GM23338 (cell line): ENCODE measurements at regions not wholly inside any gene's neighbourhood (a gene's known extent, or its start where the extent isn't known, plus 50 kb on each side); places are given as distances from the start of the nearest gene placed in this dataset.

Experiments
- ATAC-seq: fragments of 200-7000 bp; cut with Tn5 transposase; 3 replicates; pipeline ENCODE4 v1.9.1; 2020
- DNase-seq: peaks from one replicate; pipeline ENCODE4 v3.0.0-alpha.2; 2015; ENCODE audit warnings: low spot score
- H2AFZ ChIP-seq: fragments of 200-600 bp; sonication (generic); 2 replicates; pipeline ENCODE4 v1.8.0; 2016; ENCODE audit warnings: antibody characterized with exemption, mild to moderate bottlenecking, moderate library complexity
- H3F3A ChIP-seq: fragments of 200-600 bp; sonication (generic); replicated peaks from 2 replicates; pipeline ENCODE4 v1.8.0; 2017; ENCODE audit warnings: antibody characterized with exemption, mixed run types, low read depth
- H3K27ac ChIP-seq: fragments of 200-600 bp; sonication (generic); 2 replicates; pipeline ENCODE4 v1.6.1; 2016; ENCODE audit warnings: low read depth
- H3K27me3 ChIP-seq: fragments of 200-600 bp; sonication (generic); 2 replicates; pipeline ENCODE4 v1.8.0; 2016; ENCODE audit warnings: mild to moderate bottlenecking, mixed run types, moderate library complexity; ENCODE audit not compliant: insufficient read depth
- H3K36me3 ChIP-seq: fragments of 200-600 bp; sonication (generic); 2 replicates; pipeline ENCODE4 v1.8.0; 2016; ENCODE audit warnings: mild to moderate bottlenecking; ENCODE audit not compliant: insufficient read depth
- H3K4me1 ChIP-seq: fragments of 200-600 bp; sonication (generic); 2 replicates; pipeline ENCODE4 v1.8.0; 2016; ENCODE audit warnings: mild to moderate bottlenecking, moderate library complexity; ENCODE audit not compliant: insufficient read depth
- H3K4me2 ChIP-seq: fragments of 200-600 bp; sonication (generic); 2 replicates; pipeline ENCODE4 v1.7.1; 2017; ENCODE audit warnings: mixed run types
- H3K4me3 ChIP-seq: fragments of 200-600 bp; sonication (generic); 2 replicates; pipeline ENCODE4 v1.6.1; 2016; ENCODE audit warnings: mixed run types
- H3K79me2 ChIP-seq: fragments of 200-600 bp; sonication (generic); replicated peaks from 2 replicates; pipeline ENCODE4 v1.8.0; 2017; ENCODE audit warnings: mild to moderate bottlenecking; ENCODE audit not compliant: insufficient read depth
- H3K9me2 ChIP-seq: fragments of 200-600 bp; sonication (generic); 2 replicates; pipeline ENCODE4 v1.8.0; 2017; ENCODE audit not compliant: insufficient read depth
- H4K20me1 ChIP-seq: fragments of 200-600 bp; sonication (generic); replicated peaks from 2 replicates; pipeline ENCODE4 v1.8.0; 2017; ENCODE audit warnings: mild to moderate bottlenecking; ENCODE audit not compliant: insufficient read depth
- H3K27ac Mint-ChIP-seq: 2 replicates; pipeline ENCODE4 v1.8.0; 2020; ENCODE audit warnings: inconsistent platforms, mild to moderate bottlenecking, moderate library complexity, mixed read lengths
- H3K27me3 Mint-ChIP-seq: 3 replicates; pipeline ENCODE4 v1.8.0; 2022; ENCODE audit warnings: low read depth, mild to moderate bottlenecking, moderate library complexity, mixed read lengths, inconsistent platforms; ENCODE audit not compliant: insufficient read depth, poor library complexity
- H3K36me3 Mint-ChIP-seq: 3 replicates; pipeline ENCODE4 v1.8.0; 2021; ENCODE audit warnings: low read depth, mild to moderate bottlenecking, inconsistent platforms, moderate library complexity, mixed read lengths
- H3K4me1 Mint-ChIP-seq: 3 replicates; pipeline ENCODE4 v1.8.0; 2020; ENCODE audit warnings: mild to moderate bottlenecking, inconsistent platforms, mixed read lengths
- H3K4me3 Mint-ChIP-seq: 3 replicates; pipeline ENCODE4 v1.8.0; 2021; ENCODE audit warnings: moderate library complexity, mild to moderate bottlenecking, inconsistent platforms, mixed read lengths
- H3K9me3 Mint-ChIP-seq: 3 replicates; pipeline ENCODE4 v1.8.0; 2020; ENCODE audit warnings: moderate library complexity, mild to moderate bottlenecking, inconsistent platforms, mixed read lengths
- JUNB ChIP-seq: IDR thresholded peaks from one replicate; pipeline ENCODE4 v1.6.1; 2016; ENCODE audit warnings: antibody characterized with exemption; ENCODE audit not compliant: unreplicated experiment
- NANOG ChIP-seq: IDR thresholded peaks from 2 replicates; pipeline ENCODE4 v1.6.1; 2016; ENCODE audit warnings: antibody characterized with exemption, borderline replicate concordance
- STAT1 ChIP-seq: IDR thresholded peaks from one replicate; pipeline ENCODE4 v1.6.1; 2016; ENCODE audit warnings: antibody characterized with exemption; ENCODE audit not compliant: unreplicated experiment
- TF ChIP-seq, protein P1 (sequence below): fragments of 250-450 bp; sonication (Bioruptor Pico); IDR thresholded peaks from 2 replicates; pipeline ENCODE4 v1.5.0; 2020; ENCODE audit warnings: mild to moderate bottlenecking, moderate library complexity
- TF ChIP-seq, protein P2 (sequence below): IDR thresholded peaks from one replicate; pipeline ENCODE4 v1.6.1; 2018; ENCODE audit warnings: antibody characterized with exemption; ENCODE audit not compliant: unreplicated experiment

DNA sequence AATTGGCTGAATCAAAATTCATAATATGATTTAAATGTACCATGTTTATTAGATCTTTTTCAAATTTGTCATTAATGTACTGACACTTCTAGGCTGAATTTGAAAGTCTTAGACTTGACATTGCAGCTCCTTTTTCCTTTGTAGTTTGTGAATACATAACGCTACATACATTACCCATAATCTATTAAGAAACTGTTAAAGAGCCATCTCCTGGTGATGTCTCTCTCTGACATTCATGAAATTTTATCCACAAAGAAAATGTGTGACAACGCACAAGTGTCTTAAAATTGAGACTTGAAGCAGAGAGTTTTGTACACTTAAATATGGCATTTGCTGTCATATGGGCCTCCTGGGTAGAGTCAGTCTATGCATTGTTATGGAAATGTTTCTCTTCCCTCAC, 320.2 kb upstream of the ARGLU1 start (continued):
- TF ChIP-seq, protein P1, sequence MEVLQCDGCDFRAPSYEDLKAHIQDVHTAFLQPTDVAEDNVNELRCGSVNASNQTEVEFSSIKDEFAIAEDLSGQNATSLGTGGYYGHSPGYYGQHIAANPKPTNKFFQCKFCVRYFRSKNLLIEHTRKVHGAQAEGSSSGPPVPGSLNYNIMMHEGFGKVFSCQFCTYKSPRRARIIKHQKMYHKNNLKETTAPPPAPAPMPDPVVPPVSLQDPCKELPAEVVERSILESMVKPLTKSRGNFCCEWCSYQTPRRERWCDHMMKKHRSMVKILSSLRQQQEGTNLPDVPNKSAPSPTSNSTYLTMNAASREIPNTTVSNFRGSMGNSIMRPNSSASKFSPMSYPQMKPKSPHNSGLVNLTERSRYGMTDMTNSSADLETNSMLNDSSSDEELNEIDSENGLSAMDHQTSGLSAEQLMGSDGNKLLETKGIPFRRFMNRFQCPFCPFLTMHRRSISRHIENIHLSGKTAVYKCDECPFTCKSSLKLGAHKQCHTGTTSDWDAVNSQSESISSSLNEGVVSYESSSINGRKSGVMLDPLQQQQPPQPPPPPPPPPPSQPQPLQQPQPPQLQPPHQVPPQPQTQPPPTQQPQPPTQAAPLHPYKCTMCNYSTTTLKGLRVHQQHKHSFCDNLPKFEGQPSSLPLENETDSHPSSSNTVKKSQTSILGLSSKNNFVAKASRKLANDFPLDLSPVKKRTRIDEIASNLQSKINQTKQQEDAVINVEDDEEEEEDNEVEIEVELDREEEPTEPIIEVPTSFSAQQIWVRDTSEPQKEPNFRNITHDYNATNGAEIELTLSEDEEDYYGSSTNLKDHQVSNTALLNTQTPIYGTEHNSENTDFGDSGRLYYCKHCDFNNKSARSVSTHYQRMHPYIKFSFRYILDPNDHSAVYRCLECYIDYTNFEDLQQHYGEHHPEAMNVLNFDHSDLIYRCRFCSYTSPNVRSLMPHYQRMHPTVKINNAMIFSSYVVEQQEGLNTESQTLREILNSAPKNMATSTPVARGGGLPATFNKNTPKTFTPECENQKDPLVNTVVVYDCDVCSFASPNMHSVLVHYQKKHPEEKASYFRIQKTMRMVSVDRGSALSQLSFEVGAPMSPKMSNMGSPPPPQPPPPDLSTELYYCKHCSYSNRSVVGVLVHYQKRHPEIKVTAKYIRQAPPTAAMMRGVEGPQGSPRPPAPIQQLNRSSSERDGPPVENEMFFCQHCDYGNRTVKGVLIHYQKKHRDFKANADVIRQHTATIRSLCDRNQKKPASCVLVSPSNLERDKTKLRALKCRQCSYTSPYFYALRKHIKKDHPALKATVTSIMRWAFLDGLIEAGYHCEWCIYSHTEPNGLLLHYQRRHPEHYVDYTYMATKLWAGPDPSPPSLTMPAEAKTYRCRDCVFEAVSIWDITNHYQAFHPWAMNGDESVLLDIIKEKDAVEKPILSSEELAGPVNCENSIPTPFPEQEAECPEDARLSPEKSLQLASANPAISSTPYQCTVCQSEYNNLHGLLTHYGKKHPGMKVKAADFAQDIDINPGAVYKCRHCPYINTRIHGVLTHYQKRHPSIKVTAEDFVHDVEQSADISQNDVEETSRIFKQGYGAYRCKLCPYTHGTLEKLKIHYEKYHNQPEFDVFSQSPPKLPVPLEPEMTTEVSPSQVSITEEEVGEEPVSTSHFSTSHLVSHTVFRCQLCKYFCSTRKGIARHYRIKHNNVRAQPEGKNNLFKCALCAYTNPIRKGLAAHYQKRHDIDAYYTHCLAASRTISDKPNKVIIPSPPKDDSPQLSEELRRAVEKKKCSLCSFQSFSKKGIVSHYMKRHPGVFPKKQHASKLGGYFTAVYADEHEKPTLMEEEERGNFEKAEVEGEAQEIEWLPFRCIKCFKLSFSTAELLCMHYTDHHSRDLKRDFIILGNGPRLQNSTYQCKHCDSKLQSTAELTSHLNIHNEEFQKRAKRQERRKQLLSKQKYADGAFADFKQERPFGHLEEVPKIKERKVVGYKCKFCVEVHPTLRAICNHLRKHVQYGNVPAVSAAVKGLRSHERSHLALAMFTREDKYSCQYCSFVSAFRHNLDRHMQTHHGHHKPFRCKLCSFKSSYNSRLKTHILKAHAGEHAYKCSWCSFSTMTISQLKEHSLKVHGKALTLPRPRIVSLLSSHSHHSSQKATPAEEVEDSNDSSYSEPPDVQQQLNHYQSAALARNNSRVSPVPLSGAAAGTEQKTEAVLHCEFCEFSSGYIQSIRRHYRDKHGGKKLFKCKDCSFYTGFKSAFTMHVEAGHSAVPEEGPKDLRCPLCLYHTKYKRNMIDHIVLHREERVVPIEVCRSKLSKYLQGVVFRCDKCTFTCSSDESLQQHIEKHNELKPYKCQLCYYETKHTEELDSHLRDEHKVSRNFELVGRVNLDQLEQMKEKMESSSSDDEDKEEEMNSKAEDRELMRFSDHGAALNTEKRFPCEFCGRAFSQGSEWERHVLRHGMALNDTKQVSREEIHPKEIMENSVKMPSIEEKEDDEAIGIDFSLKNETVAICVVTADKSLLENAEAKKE (CRISPR knock-in tag) = no peak
- TF ChIP-seq JUNB (no peak), NANOG (no peak)

DNA sequence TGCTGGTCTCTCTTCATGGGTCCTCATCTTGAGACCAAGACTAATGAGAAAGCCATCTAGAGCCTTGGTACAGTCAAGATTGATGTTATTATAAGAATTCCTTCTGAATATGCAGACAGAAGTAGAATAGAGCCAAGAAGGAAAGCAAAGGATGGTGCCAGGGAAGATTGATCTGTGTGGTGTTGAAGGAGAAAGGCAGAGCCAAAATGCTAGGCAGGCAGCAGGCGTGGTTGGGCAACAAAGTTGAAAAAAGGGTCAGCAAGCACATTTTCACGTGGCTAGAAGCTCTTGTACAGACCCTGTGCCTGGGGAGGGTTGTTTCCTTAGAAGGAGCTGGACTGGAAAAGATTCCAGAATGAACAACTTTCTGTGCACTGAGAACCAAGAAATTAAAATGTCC, 319.7 kb upstream of the ARGLU1 start:
- Histone ChIP-seq H3K4me2 (no peak overlapping the region), H3K36me3 (peaks cover 14% of the 10 kb centered on the region), H3K79me2 (no peaks in the 10 kb centered on the region), H3K9me2 (peaks cover 10% of the 10 kb centered on the region; the same call in 1 of the 2 replicates), H3F3A (no peaks in the 10 kb centered on the region), H2AFZ (no peak overlapping the region), H3K4me3 (no peak overlapping the region), H3K4me1 (peaks cover 6% of the 10 kb centered on the region), H4K20me1 (no peaks in the 10 kb centered on the region), H3K27ac (no peak overlapping the region), H3K27me3 (no peaks in the 10 kb centered on the region)
- H3K36me3 Mint-ChIP-seq = peaks cover 20% of the 10 kb centered on the region; the same call in 2 of the 3 replicates
- no peak overlapping the region for H3K27ac Mint-ChIP-seq
- H3K4me1 Mint-ChIP-seq = peaks cover 12% of the 10 kb centered on the region
- no peak overlapping the region for H3K4me3 Mint-ChIP-seq
- ATAC-seq (no peak), DNase-seq (no peak)
- H3K9me3 Mint-ChIP-seq = peaks cover 40% of the 10 kb centered on the region
- peaks cover 8% of the 10 kb centered on the region for H3K27me3 Mint-ChIP-seq
- TF ChIP-seq, protein P2, sequence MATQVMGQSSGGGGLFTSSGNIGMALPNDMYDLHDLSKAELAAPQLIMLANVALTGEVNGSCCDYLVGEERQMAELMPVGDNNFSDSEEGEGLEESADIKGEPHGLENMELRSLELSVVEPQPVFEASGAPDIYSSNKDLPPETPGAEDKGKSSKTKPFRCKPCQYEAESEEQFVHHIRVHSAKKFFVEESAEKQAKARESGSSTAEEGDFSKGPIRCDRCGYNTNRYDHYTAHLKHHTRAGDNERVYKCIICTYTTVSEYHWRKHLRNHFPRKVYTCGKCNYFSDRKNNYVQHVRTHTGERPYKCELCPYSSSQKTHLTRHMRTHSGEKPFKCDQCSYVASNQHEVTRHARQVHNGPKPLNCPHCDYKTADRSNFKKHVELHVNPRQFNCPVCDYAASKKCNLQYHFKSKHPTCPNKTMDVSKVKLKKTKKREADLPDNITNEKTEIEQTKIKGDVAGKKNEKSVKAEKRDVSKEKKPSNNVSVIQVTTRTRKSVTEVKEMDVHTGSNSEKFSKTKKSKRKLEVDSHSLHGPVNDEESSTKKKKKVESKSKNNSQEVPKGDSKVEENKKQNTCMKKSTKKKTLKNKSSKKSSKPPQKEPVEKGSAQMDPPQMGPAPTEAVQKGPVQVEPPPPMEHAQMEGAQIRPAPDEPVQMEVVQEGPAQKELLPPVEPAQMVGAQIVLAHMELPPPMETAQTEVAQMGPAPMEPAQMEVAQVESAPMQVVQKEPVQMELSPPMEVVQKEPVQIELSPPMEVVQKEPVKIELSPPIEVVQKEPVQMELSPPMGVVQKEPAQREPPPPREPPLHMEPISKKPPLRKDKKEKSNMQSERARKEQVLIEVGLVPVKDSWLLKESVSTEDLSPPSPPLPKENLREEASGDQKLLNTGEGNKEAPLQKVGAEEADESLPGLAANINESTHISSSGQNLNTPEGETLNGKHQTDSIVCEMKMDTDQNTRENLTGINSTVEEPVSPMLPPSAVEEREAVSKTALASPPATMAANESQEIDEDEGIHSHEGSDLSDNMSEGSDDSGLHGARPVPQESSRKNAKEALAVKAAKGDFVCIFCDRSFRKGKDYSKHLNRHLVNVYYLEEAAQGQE = no peak
- TF ChIP-seq, protein P1 (CRISPR knock-in tag) = no peak
- TF ChIP-seq STAT1 (no peak), JUNB (no peak)
